Calu3 (cell line): ENCODE measurements at regions not wholly inside any gene's neighbourhood (a gene's known extent, or its start where the extent isn't known, plus 50 kb on each side); places are given as distances from the start of the nearest gene placed in this dataset.

Experiments
- BruUV-seq: library from RNA; stranded (reverse); fragments of 400-500 nt; replicated peaks from 2 replicates; lab custom pipeline; 2021; lab: Mats Ljungman, UMichigan
- CTCF ChIA-PET: fragments of 300-600 bp; sonication (Branson Sonifier 250); formaldehyde crosslinking; loops from one replicate; lab custom pipeline; 2022; ENCODE audit warnings: antibody characterized with exemption; lab: Charles Lee
- DNase-seq: peaks from one replicate; pipeline ENCODE4 v3.0.0; 2022
- H3K27ac Mint-ChIP-seq: one replicate; pipeline ENCODE4 v1.8.0; 2022; ENCODE audit warnings: mixed read lengths; ENCODE audit not compliant: unreplicated experiment
- H3K27me3 Mint-ChIP-seq: one replicate; pipeline ENCODE4 v1.8.0; 2022; ENCODE audit warnings: mixed read lengths; ENCODE audit not compliant: unreplicated experiment
- H3K36me3 Mint-ChIP-seq: one replicate; pipeline ENCODE4 v1.8.0; 2022; ENCODE audit warnings: mild to moderate bottlenecking, moderate library complexity, mixed read lengths; ENCODE audit not compliant: insufficient read depth, unreplicated experiment
- H3K4me1 Mint-ChIP-seq: one replicate; pipeline ENCODE4 v1.8.0; 2022; ENCODE audit warnings: mild to moderate bottlenecking, low read depth, mixed read lengths; ENCODE audit not compliant: unreplicated experiment
- H3K4me3 Mint-ChIP-seq: one replicate; pipeline ENCODE4 v1.8.0; 2022; ENCODE audit warnings: mild to moderate bottlenecking, low read depth, moderate library complexity, mixed read lengths; ENCODE audit not compliant: unreplicated experiment
- H3K9me3 Mint-ChIP-seq: one replicate; pipeline ENCODE4 v1.8.0; 2022; ENCODE audit warnings: low read depth, mixed read lengths; ENCODE audit not compliant: unreplicated experiment
- CTCF ChIP-seq: fragments of 200-600 bp; IDR thresholded peaks from one replicate; pipeline ENCODE4 v1.8.0; 2022; ENCODE audit warnings: antibody characterized with exemption; ENCODE audit not compliant: unreplicated experiment
- intact Hi-C: fragments of 100-400 bp; cut with micrococcal nuclease; formaldehyde crosslinking; loops from one replicate; pipeline ENCODE4 v1.10.0; 2022; ENCODE audit not compliant: unreplicated experiment

GRCh38 chr18:29028560-29028959 is 851.6 kb upstream of the CDH2 start:
- CTCF ChIA-PET, result no interaction called here
- H3K27me3 Mint-ChIP-seq, result no peaks in the 10 kb centered on the region
- H3K4me3 Mint-ChIP-seq, result no peak overlapping the region
- no peak for TF ChIP-seq CTCF
- no peaks in the 10 kb centered on the region for H3K36me3 Mint-ChIP-seq
- no peaks in the 10 kb centered on the region for H3K9me3 Mint-ChIP-seq
- no peak for DNase-seq
- no peak overlapping the region for H3K27ac Mint-ChIP-seq
- H3K4me1 Mint-ChIP-seq, result no peaks in the 10 kb centered on the region
- no TSS peak for BruUV-seq
- intact Hi-C loops, result no loop called here

- H3K36me3 Mint-ChIP-seq, result no peaks in the 10 kb centered on the region
- no peak overlapping the region for H3K27ac Mint-ChIP-seq
- H3K4me1 Mint-ChIP-seq, result peaks cover 7% of the 10 kb centered on the region
- no peaks in the 10 kb centered on the region for H3K27me3 Mint-ChIP-seq
- intact Hi-C loops, result no loop called here
- CTCF ChIA-PET, result no interaction called here
- no peak overlapping the region for H3K4me3 Mint-ChIP-seq
- no TSS peak for BruUV-seq
- no peaks in the 10 kb centered on the region for H3K9me3 Mint-ChIP-seq
- no peak for TF ChIP-seq CTCF
- no peak for DNase-seq
Observed at GRCh38 chr18:29018976-29019375, 842.0 kb upstream of the CDH2 start.

GRCh38 chr18:29012883-29013465 is 836.0 kb upstream of the CDH2 start:
- DNase-seq, result no peak
- H3K36me3 Mint-ChIP-seq, result no peaks in the 10 kb centered on the region
- no peaks in the 10 kb centered on the region for H3K27me3 Mint-ChIP-seq
- H3K4me3 Mint-ChIP-seq, result no peak overlapping the region
- peaks cover 1% of the 10 kb centered on the region for H3K9me3 Mint-ChIP-seq
- intact Hi-C loops, result no loop called here
- CTCF ChIA-PET, result no interaction called here
- H3K27ac Mint-ChIP-seq, result no peak overlapping the region
- BruUV-seq, result no TSS peak
- no peaks in the 10 kb centered on the region for H3K4me1 Mint-ChIP-seq
- TF ChIP-seq CTCF, result no peak

GRCh38 chr18:29012364-29012763 is 835.4 kb upstream of the CDH2 start:
- no TSS peak for BruUV-seq
- CTCF ChIA-PET, result no interaction called here
- H3K27me3 Mint-ChIP-seq, result no peaks in the 10 kb centered on the region

More at GRCh38 chr18:29012364-29012763, 835.4 kb upstream of the CDH2 start:
- Mint-ChIP-seq H3K36me3 (no peaks in the 10 kb centered on the region), H3K9me3 (peaks cover 2% of the 10 kb centered on the region), H3K4me1 (no peaks in the 10 kb centered on the region), H3K27ac (no peak overlapping the region), H3K4me3 (no peak overlapping the region)
- intact Hi-C loops, result no loop called here
- DNase-seq, result no peak
- no peak for TF ChIP-seq CTCF
